SU-DHL-6 (cell line): ENCODE measurements at regions not wholly inside any gene's neighbourhood (a gene's known extent, or its start where the extent isn't known, plus 50 kb on each side); places are given as distances from the start of the nearest gene placed in this dataset.

Source experiments
- H2AFZ ChIP-seq: fragments of 200-600 bp; sonication (generic); 2 replicates; pipeline ENCODE4 v1.6.1; 2014; ENCODE audit warnings: low read depth, mild to moderate bottlenecking, moderate library complexity, mixed read lengths, antibody characterized with exemption, low read length; ENCODE audit not compliant: severe bottlenecking
- H3F3A ChIP-seq: fragments of 200-600 bp; shearing (Covaris generic); 2 replicates; pipeline ENCODE4 v1.6.0; 2016; ENCODE audit warnings: antibody characterized with exemption, mild to moderate bottlenecking; ENCODE audit not compliant: insufficient read depth
- H3K27ac ChIP-seq: fragments of 200-600 bp; sonication (generic); 2 replicates; pipeline ENCODE4 v1.5.1; 2016; ENCODE audit warnings: low read depth, mild to moderate bottlenecking, low read length, moderate library complexity, mixed read lengths
- H3K27me3 ChIP-seq: fragments of 200-600 bp; sonication (generic), shearing (Covaris generic); 2 replicates; pipeline ENCODE4 v1.6.0; 2014; ENCODE audit warnings: mild to moderate bottlenecking, low read length
- H3K36me3 ChIP-seq: fragments of 200-600 bp; sonication (generic); 2 replicates; pipeline ENCODE4 v1.6.1; 2014; ENCODE audit warnings: mild to moderate bottlenecking, low read length, mixed read lengths
- H3K4me2 ChIP-seq: fragments of 300-600, 200-600 bp; shearing (Covaris generic), sonication (generic); 2 replicates; pipeline ENCODE4 v1.6.0; 2014; ENCODE audit warnings: low read length, low read depth, mild to moderate bottlenecking; ENCODE audit not compliant: poor library complexity, severe bottlenecking
- H3K4me3 ChIP-seq: fragments of 200-600 bp; sonication (generic); 2 replicates; pipeline ENCODE4 v1.5.1; 2014; ENCODE audit warnings: antibody characterized with exemption, low read length, mild to moderate bottlenecking, mixed read lengths; ENCODE audit not compliant: insufficient read depth, poor library complexity, severe bottlenecking
- H3K79me2 ChIP-seq: fragments of 200-600 bp; sonication (generic); 2 replicates; pipeline ENCODE4 v1.6.1; 2014; ENCODE audit warnings: mild to moderate bottlenecking, low read length, moderate library complexity; ENCODE audit not compliant: insufficient read depth
- H3K9ac ChIP-seq: fragments of 200-600 bp; sonication (generic); 2 replicates; pipeline ENCODE4 v1.7.0; 2014; ENCODE audit warnings: mild to moderate bottlenecking, low read length
- H3K9me2 ChIP-seq: fragments of 200-600 bp; sonication (generic); replicated peaks from 2 replicates; pipeline ENCODE4 v1.6.1; 2014; ENCODE audit warnings: low read length; ENCODE audit not compliant: insufficient read depth
- H3K9me3 ChIP-seq: fragments of 200-600 bp; sonication (generic); 2 replicates; pipeline ENCODE4 v1.6.1; 2014; ENCODE audit warnings: low read length, mixed read lengths; ENCODE audit not compliant: insufficient read depth
- H4K20me1 ChIP-seq: fragments of 200-600 bp; sonication (generic); 2 replicates; pipeline ENCODE4 v1.6.1; 2014; ENCODE audit warnings: low read depth, mild to moderate bottlenecking, antibody characterized with exemption, low read length, moderate library complexity, mixed read lengths
- CTCF ChIP-seq: fragments of 200-600 bp; sonication (generic); IDR thresholded peaks from one replicate; pipeline ENCODE4 v1.5.1; 2017; ENCODE audit warnings: antibody characterized with exemption, mild to moderate bottlenecking, low read length, moderate library complexity; ENCODE audit not compliant: insufficient read depth, poor library complexity, severe bottlenecking
- EZH2phosphoT487 ChIP-seq: fragments of 200-600 bp; sonication (generic), shearing (Covaris generic); conservative IDR thresholded peaks from 2 replicates; pipeline ENCODE4 v1.6.1; 2018; ENCODE audit warnings: mild to moderate bottlenecking, antibody characterized with exemption, low read length, moderate library complexity, mixed read lengths

GRCh38 chr6:21665110-21665391 is 71.5 kb downstream of the SOX4 start:
- Histone ChIP-seq H3K27ac (no peak overlapping the region), H3K9ac (no peak overlapping the region), H3K79me2 (no peaks in the 10 kb centered on the region), H3K4me2 (no peak overlapping the region), H3K27me3 (no peaks in the 10 kb centered on the region), H2AFZ (no peak overlapping the region), H3K9me2 (no peaks in the 10 kb centered on the region), H3F3A (no peaks in the 10 kb centered on the region), H3K36me3 (no peaks in the 10 kb centered on the region), H3K9me3 (no peaks in the 10 kb centered on the region), H4K20me1 (no peaks in the 10 kb centered on the region), H3K4me3 (no peak overlapping the region)
- no peak for TF ChIP-seq CTCF
- TF ChIP-seq EZH2phosphoT487, result no peak

- no peaks in the 10 kb centered on the region for H3K9me2 ChIP-seq
- TF ChIP-seq CTCF, result no peak
- no peak for TF ChIP-seq EZH2phosphoT487
- H3K36me3 ChIP-seq, result no peaks in the 10 kb centered on the region
- no peaks in the 10 kb centered on the region for H3K9me3 ChIP-seq
- H3K9ac ChIP-seq, result no peak overlapping the region
- H3K4me2 ChIP-seq, result no peak overlapping the region
- H4K20me1 ChIP-seq, result no peaks in the 10 kb centered on the region
- no peaks in the 10 kb centered on the region for H3K27me3 ChIP-seq
- no peak overlapping the region for H2AFZ ChIP-seq
- H3K27ac ChIP-seq, result no peak overlapping the region
- no peak overlapping the region for H3K4me3 ChIP-seq
- H3F3A ChIP-seq, result no peaks in the 10 kb centered on the region
- H3K79me2 ChIP-seq, result no peaks in the 10 kb centered on the region
Measured at GRCh38 chr6:21665392-21666200, 72.0 kb downstream of the SOX4 start.

GRCh38 chr6:21666201-21666691 is 72.7 kb downstream of the SOX4 start:
- Histone ChIP-seq H2AFZ (no peak overlapping the region), H3K9me2 (no peaks in the 10 kb centered on the region), H3K79me2 (no peaks in the 10 kb centered on the region), H3K4me3 (no peak overlapping the region), H3K27ac (no peak overlapping the region), H3K36me3 (no peaks in the 10 kb centered on the region), H3K9ac (no peak overlapping the region), H3K9me3 (no peaks in the 10 kb centered on the region), H4K20me1 (no peaks in the 10 kb centered on the region), H3K4me2 (no peak overlapping the region), H3F3A (no peaks in the 10 kb centered on the region), H3K27me3 (no peaks in the 10 kb centered on the region)
- no peak for TF ChIP-seq EZH2phosphoT487
- TF ChIP-seq CTCF, result no peak
